ENCODE measurements at regions not wholly inside any gene's neighbourhood (a gene's known extent, or its start where the extent isn't known, plus 50 kb on each side); places are given as distances from the start of the nearest gene placed in this dataset.

DNA sequence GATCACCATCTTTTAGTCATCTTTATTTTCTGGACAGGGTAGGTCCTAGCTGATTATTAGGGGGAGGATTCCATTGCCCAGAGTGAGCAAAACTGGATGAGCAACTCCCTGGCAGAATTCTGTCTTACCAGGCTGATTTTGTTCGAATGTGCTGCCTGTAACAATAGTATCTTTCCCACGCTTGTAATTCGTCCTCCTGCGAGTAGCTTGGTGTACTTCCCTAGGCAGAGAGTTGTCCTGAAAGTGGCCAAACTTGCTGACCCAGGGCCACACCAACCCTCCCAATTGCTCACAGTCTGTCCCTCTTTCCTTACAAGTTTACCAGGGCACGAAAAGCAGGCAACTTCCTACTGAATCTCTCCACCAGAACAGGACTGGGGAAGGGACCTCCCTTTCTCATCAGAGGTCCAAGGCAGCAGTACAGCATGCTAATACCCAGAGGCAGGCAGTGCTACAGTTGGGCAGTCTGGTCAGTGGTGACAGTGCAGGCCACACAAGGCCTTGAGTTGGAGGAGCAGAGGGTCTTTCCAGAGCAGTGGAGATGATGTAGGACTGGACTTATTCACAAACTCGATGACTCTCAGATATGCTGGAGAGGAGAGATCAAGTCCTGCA, 67.8 kb upstream of the NLK start:
- Histone ChIP-seq H3K36me3 (no peaks in the 10 kb centered on the region), H3K4me3 (no peak overlapping the region), H3K9me3 (ENCODE audit: low read depth) (no peaks in the 10 kb centered on the region), H3K27ac (no peak overlapping the region), H3K27me3 (no peaks in the 10 kb centered on the region), H3K4me1 (ENCODE audit: low read depth) (peaks cover 7% of the 10 kb centered on the region)
- no peak for TF ChIP-seq CTCF (IDR thresholded peaks at IDR 0.05; ENCODE audit: low read depth, low read length)
- no peak for DNase-seq (ENCODE audit: low read depth in 1 of 2, low spot score in 1 of 2)

DNA sequence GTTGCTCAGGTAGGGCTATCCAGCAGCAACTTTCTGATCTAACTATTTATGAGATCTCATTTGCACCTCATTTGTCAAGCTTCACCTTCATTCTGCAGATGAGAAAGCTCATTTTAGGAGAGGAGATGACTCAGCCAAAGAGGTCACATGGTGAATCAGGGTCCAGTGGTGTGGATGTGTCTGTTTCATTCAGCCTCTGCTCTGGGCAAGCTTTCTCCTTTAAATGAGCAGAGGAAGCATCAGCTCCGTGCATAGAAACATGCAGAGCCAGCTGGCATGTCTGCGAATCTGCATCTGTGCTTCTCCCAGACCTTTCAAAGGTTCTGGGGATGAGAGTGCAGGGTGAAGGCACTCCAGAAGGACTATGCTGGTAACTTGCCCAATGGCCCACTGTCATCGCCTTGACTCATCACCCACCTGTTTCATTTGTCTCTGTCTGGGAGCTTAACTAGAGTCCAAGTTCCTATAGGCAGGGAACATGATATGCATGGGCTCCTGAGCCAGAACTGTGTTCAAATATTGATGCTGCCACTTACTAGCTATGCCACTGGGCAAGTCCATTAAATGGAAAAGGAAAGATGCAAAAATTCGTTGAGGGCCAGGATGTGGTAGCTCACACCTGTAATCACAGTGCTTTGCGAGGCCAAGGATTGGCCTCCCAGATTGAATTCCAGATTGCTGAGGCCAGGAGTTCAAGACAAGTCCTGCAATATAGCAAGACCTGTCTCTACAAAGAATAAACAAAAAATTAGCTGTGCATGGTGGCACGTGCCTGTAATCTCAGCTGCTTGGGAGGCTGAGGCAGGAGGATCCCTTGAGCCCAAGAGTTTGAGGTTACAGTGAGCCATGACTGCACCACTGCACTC, 67.1 kb upstream of the NLK start:
- H3K9me3 ChIP-seq (ENCODE audit: low read depth) = no peaks in the 10 kb centered on the region
- H3K4me3 ChIP-seq = no peak overlapping the region
- TF ChIP-seq CTCF (IDR thresholded peaks at IDR 0.05; ENCODE audit: low read depth, low read length) = no peak
- peak in 1 of 2 donors; percentile 23 for DNase-seq (ENCODE audit: low read depth in 1 of 2, low spot score in 1 of 2)
- H3K27me3 ChIP-seq = no peaks in the 10 kb centered on the region
- no peak overlapping the region for H3K27ac ChIP-seq
- no peaks in the 10 kb centered on the region for H3K36me3 ChIP-seq
- H3K4me1 ChIP-seq (ENCODE audit: low read depth) = no peaks in the 10 kb centered on the region

DNA sequence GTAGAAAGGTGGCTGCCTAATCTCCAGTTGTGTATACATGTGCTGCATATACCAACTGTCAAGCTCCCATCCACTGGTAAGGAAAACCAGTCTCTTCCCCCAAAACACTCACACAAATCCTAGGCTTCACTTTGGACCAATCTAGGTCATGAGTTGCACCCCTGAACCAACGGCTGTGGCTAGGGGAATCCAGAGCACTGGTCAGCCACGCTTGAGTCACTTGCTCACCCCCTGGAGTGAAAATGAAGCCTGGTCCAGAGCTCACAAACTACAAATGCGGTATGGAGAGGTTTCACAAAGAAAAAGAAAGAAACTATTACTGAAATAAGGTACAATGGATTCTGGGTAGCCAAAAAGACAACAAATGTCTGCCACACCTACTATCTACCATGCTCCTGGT, 66.1 kb upstream of the NLK start:
- Histone ChIP-seq H3K27me3 (no peaks in the 10 kb centered on the region), H3K36me3 (no peaks in the 10 kb centered on the region), H3K27ac (no peak overlapping the region), H3K4me3 (no peak overlapping the region), H3K9me3 (ENCODE audit: low read depth) (no peaks in the 10 kb centered on the region), H3K4me1 (ENCODE audit: low read depth) (no peaks in the 10 kb centered on the region)
- no peak for DNase-seq (ENCODE audit: low read depth in 1 of 2, low spot score in 1 of 2)
- no peak for TF ChIP-seq CTCF (IDR thresholded peaks at IDR 0.05; ENCODE audit: low read depth, low read length)

DNA sequence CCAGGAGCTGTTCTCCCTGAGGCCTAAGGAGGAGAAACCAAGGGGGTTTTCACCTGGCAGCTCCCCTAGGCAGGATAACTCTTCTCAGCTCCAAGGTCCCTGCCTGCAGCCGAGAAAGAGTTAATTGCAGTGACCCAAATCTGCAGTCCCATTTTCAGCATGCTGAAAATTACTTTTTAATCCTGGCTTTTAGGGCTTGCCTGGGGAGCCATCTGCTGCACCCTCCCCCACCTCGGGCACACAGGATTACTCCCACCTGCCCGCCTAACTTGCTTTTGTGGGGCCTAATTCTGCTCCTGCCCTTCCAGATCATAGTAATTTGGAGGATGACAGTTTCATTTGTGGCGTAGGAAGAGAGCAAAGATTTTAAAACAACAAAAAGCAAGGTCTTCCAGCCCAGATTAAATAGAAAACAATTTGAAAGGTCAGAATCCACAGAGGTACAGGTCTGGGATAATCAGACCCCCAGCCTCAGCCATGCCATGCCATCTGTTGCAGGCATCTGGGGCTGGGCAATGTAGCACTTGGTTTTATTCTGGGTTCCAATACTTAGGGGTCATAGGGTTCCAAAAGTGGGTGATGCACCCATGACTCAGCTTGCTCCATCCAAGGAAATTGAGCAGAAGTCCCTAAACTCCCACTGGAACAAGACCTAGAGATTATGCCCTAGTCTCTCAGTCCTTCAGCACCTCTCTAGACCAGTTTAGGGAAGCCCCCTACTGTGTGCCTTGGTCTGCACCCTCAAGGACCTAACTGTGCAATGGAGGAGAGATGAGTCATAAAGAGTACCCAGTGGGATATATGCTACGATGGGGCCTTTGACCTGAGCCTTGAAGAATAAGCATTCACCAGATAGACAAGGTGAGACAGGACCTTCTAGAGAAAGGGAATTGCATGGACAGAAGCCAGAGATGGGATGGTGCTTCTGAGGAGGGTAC, 64.5 kb upstream of the NLK start:
- Histone ChIP-seq H3K4me1 (ENCODE audit: low read depth) (peaks cover 6% of the 10 kb centered on the region), H3K36me3 (no peaks in the 10 kb centered on the region), H3K27ac (no peak overlapping the region), H3K27me3 (no peaks in the 10 kb centered on the region), H3K4me3 (no peak overlapping the region), H3K9me3 (ENCODE audit: low read depth) (no peaks in the 10 kb centered on the region)
- no peak for TF ChIP-seq CTCF (IDR thresholded peaks at IDR 0.05; ENCODE audit: low read depth, low read length)
- DNase-seq (ENCODE audit: low read depth in 1 of 2, low spot score in 1 of 2) = no peak

GRCh38 chr17:27978689-27979175, 63.7 kb upstream of the NLK start:
- Histone ChIP-seq H3K9me3 (ENCODE audit: low read depth) (no peaks in the 10 kb centered on the region), H3K36me3 (no peaks in the 10 kb centered on the region), H3K4me1 (ENCODE audit: low read depth) (peaks cover 7% of the 10 kb centered on the region), H3K4me3 (no peak overlapping the region), H3K27ac (no peak overlapping the region), H3K27me3 (no peaks in the 10 kb centered on the region)
- peak in 1 of 2 donors; percentile 79 for DNase-seq (ENCODE audit: low read depth in 1 of 2, low spot score in 1 of 2)
- no peak for TF ChIP-seq CTCF (IDR thresholded peaks at IDR 0.05; ENCODE audit: low read depth, low read length)
